GM18519 (cell line): ENCODE measurements at regions not wholly inside any gene's neighbourhood (a gene's known extent, or its start where the extent isn't known, plus 50 kb on each side); places are given as distances from the start of the nearest gene placed in this dataset.
A peak's percentile ranks its signal among the peaks of the same experiment; 100 is the strongest.
"Not testable (repeated sequence)": the region's sequence is repeated elsewhere in the genome, so short reads cannot be mapped to it uniquely, and the experiment has no call there.

Source experiments
- ATAC-seq: cut with Tn5 transposase; IDR thresholded peaks from one replicate; pipeline ENCODE4 v1.9.1; 2021; ENCODE audit warnings: mild to moderate bottlenecking, moderate library complexity; ENCODE audit not compliant: unreplicated experiment, low FRiP score

DNA sequence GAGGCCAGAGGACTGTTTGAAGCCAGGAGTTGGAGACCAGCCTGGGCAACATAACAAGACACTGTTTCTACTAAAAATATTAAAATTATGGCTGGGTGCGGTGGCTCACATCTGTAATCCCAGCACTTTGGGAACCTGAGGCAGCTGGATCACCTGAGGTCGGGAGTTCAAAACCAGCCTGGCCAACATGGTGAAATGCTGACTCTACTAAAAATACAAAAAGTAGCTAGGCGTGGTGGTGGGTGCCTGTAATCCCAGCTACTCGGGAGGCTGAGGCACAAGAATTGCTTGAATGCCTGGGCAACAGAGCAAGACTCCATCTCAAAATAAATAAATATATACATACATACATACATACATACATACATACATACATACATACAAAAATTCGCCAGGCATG, 99.7 kb downstream of the TMEM130 start:
- ATAC-seq: not testable (repeated sequence)

DNA sequence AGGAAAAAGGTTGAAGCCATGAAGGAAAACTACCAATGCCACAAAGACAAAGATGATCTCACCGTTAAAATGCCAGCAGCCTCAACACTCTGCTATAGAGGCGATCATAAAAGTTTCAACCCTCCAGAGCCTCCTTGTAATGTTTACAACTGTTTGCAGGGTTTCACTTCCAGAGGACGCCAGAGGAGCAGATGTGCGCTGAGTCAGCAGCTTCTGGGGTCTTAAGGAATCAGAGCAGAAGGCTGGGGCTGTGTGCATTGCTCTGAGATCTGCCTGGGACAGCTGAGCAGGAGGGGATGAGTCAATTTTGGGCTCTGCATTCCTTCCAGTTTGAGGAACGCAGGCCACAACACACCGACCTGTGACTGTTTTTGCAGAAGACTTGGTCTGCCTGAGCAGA, 98.3 kb downstream of the TMEM130 start:
- ATAC-seq: no peak

DNA sequence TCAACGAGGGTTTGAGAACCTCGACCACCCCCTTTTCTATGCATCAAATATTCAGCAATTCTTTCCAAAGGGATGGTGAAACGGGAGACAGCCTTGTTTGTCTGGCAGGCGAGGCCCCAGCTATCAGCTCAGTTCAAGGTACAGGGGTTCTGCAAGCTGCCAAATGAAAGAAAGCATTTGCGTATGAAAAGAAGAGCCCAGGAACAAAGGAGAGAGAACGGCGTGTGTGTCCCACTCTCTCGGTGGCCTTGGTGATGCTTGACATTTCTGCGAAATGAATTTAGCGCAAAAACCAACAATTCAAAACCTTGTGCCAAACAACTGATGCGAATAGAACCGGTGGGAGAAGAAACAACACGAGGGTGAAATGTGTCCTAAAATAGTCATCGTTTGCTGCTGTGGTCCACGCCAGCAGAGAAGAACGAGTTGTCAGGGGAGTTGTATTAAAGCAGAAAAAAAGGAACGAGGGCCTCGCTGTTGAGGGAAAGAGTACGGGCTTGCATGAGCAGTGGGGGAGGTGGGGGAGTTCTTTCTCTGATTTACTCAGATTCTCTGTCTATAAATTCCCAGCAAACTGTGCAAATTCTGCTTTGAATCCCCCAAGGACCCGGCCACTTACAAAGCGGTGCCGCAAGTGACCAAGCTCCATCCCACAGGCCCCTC, 97.7 kb downstream of the TMEM130 start:
- ATAC-seq: no peak

DNA sequence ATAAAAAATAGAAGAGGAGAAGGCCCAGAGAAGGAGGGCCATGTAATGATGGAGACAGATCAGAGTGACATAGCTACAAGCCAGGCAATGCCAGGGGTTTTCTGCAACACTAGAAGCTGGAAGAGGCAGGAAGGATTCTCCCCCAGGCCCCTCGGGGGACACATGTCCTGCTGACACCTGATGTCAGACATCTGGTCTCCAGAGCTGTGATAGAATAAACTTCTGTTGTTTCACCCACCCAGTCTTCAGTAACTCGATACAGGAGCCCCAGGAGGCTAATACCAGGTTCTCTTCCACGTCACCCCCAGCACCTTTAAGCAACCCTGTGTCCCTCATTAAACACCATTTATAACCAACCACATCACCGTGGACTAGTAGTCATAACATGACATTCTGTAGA, 94.9 kb downstream of the TMEM130 start:
- ATAC-seq: no peak

DNA sequence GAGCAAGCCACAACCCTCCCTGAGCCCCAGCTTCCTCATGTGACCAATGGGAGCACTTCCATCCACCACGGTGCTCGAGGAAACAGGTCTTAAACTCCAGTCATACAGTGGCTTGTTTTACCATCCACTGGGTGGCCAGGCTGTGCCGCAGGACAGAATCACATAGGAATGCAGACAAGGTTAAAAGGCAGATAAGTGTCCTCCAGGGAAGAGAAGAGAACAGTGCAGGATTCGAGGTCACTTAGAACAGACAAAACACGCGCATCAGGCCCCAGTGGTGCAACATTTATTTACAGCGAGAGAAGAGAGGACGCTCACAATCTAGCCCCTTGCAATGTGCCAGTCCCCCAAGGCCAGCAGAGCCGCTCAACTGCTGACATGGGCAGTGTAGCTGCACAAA, 92.8 kb downstream of the TMEM130 start:
- no peak for ATAC-seq

DNA sequence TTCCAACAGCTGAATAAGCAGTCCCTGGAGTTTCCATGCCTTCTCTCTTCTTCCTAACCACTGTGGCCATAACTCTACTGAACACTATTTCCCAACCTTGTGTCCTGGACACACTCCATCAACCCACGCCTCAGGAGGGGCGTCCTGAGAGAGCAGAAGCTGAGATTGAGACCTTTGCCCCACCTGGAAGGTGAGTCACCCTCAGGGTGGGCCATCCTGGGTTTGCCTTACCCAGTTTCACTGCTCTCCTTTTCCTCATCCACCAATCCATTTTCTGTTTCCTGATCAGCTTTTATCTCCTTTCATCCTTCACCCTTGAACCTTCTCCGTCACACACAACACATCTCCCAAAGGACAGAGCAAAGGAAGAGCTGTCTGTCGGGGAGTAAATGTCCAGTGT, 91.4 kb downstream of the TMEM130 start:
- ATAC-seq: no peak

DNA sequence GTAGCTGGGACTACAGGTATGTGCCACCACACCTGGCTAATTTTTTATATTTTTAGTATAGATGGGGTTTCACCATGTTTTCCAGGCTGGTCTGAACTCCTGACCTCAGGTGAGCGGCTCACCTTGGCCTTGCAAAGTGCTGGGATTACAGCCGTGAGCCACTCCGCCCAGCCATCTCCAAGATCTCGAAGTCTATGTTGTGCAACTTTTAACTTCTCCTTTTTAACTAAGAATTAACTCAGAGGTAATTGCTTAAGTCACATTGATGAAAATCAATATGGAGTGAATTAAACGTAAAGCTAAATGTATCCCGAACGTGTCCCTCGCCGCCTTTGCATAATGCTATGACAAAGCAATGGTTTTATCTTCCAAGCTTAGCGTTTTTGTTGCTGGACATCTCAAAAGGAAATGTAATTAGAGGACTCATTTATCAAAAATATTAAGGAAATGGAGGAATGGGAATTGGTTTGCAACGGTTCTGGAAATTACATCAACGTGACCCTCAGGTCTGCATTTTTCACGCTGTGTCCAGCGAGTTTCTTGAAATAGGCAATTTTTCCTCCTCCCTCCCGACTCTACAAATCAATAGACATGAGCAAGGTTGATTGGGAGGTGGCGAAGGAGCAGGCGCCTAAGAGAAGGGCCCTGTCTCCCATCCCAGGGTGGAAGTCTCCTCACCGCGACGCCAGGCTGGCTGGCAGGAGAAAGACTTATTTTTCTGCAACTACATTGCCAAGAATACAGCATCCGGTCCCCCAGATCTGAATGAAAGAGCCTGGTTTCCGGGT, 89.8 kb downstream of the TMEM130 start:
- no peak for ATAC-seq

DNA sequence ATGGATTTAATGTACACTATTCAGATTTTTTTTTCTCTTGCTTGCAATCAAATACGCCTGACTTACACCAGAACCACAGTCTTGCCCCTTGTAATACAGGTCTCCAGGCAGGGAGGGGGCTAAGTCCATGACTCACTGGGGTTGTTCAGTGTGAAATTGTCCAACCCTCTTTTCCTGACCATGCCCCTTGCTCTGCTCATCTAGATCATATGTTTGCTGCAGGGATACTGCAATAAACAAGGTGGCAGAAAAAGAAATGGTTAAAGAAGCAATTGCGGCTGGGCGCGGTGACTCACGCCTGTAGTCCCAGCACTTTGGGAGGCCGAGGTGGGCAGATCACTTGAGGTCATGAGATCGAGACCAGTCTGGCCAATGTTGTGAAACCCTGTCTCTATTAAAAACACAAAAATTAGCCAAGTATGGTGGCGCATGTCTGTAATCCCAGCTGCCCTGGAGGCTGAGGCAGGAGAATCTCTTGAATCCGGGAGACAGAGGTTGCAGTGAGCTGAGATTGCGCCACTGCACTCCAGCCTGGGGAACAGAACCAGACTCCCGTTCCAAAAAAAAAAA, 85.5 kb downstream of the TMEM130 start:
- no peak for ATAC-seq

DNA sequence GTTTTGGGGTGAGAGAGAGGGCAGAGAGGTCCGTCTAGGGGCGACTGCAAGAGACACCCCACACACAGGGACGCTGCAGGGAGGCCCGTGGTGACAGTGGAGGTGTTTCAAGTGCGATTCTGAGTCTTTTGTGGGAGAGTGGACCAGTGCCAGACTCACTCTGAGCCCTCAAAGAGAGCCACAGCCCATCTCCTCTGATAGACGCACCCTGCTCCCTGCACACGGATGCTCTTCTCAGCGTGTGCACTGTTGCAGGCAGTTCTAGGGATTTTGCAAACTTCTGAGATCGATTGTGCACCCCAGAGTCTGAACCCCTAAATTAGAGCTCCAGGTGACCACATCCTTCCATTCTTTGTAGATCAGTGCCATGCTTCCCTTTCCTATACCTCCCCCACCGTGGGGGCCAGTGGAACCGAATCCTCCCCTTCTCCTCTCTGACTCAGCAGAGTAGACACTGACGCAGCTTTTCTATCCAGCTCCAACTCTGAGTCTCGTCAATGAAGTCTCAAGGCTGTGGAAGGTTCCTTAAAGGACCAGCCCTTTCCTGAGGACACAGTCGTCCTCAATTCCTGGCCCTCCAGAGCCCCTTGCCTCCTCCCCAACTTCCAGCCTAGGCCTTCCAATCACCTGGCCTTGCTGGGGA, 83.8 kb downstream of the TMEM130 start:
- ATAC-seq: no peak

DNA sequence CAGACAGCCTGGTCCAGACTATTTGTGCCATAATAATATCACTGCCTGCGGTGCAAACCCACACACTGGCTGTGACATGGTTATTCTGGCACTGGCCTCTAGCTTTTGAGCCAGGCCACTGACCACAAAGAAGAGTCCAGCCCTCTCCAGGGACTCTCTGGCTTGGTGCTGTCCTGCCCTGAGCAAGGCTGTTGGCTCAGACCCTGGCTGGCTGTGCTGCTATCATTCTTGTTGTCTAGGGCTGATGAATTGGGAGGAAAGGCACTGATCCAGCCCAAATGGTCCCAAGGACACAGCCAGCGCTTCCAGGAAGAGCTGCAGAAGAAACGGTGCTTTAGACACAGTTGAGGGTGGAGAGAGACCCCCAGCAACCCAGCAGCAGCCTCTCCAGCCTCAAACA, 80.8 kb downstream of the TMEM130 start:
- ATAC-seq: no peak

DNA sequence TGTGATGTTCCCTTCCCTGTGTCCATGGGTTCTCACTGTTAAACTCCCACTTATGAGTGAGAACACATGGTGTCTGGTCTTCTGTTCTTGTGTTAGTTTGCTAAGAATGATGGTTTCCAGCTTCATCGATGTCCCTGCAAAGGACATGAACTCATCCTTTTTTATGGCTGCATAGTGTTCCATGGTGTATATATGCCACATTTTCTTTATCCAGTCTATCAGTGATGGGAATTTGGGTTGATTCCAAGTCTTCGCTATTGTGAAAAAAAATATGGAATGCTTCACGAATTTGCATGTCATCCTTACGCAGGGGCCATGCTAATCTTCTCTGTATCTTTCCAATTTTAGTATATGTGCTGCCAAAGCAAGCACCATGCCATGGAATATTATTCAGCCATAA, 75.4 kb downstream of the TMEM130 start:
- not testable (repeated sequence) for ATAC-seq

DNA sequence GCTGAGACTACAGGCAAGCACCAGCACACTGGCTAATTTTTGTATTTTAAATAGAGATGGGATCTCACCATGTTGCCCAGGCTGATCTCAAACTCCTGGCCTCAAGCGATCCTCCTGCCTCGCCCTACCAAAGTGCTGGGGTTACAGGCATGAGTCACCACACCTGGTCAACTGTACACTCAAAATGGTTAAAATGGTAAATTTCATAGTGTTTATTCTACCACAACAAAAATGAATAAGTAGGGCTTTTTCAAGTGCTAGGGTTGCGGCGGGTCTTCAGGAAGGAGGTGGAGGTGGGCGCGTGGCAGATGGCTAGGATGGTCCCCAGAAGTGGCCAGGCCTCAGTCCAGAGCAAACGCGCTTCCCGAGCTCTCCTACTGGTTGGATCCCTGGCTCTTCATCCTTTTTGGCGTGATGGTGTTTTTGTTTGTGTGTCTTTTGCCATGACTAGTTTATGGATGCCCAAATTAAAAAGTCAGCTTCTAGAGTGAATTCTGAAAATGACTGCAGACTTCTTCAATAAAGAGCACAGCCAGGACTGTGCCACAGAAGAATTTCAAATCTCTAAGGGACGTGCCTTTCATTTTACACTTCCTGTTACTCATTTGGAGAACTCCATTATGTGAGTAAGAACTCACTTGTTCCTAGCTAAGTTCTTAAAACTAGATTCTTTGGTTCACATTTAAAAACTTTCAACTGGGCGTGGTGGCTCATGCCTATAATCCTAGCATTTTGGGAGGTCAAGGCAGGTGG, 73.9 kb downstream of the TMEM130 start:
- ATAC-seq: peak; percentile 89
